LHCN-M2 (cell line): ENCODE measurements at regions not wholly inside any gene's neighbourhood (a gene's known extent, or its start where the extent isn't known, plus 50 kb on each side); places are given as distances from the start of the nearest gene placed in this dataset.

Experiments
- DNase-seq: peaks from one replicate; pipeline ENCODE4 v3.0.0-alpha.2; 2012; ENCODE audit warnings: low read depth

DNA sequence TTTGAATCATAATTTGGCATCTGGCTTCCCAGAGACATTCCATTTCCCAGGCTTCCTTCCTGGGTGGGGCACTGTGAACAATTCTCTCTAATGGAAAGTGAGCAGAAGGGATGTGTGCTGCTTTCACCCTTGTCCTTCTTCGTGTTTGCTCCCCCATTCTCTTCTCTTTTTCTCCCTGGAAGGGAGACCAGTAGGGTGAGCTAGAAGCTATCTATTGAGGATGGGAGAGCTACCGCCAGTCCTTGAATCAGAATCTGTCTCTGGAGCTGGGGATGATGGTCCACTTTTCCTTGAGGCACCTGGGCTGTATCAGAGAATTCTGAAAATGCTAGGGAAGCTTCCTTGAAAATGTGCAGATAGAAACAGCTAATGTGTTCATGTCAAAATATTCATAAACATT, 453.9 kb downstream of the WDR72 start:
- DNase-seq = no peak

DNA sequence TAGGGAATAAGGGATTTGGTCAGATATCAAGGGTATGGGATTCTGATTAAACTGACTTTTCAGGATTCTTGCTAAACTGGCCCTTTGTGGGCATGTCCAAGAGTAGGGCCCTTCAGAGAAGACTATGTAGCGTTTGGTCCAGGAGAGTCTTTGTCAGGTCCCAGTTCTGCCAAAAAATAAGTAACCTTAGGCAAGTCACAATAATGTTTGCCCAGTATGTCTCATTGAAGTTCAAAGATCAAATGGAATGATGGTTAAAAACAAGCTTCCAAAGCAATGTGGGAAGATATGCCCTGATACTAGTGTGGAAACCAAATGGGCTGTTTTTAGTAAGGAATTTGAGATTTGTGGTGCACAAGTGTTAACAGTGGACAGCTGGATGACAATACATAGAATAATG, 454.4 kb downstream of the WDR72 start:
- no peak for DNase-seq

GRCh38 chr15:53297828-53298227, 461.6 kb downstream of the WDR72 start:
- DNase-seq = no peak

GRCh38 chr15:53296603-53297002, 462.9 kb downstream of the WDR72 start:
- DNase-seq = no peak

GRCh38 chr15:53295574-53295973, 463.9 kb downstream of the WDR72 start:
- DNase-seq = no peak

GRCh38 chr15:53288542-53288941, 470.9 kb downstream of the WDR72 start:
- DNase-seq = no peak

- no peak for DNase-seq
Observed at GRCh38 chr15:53274630-53275029, 484.5 kb upstream of the ONECUT1 start.

DNA sequence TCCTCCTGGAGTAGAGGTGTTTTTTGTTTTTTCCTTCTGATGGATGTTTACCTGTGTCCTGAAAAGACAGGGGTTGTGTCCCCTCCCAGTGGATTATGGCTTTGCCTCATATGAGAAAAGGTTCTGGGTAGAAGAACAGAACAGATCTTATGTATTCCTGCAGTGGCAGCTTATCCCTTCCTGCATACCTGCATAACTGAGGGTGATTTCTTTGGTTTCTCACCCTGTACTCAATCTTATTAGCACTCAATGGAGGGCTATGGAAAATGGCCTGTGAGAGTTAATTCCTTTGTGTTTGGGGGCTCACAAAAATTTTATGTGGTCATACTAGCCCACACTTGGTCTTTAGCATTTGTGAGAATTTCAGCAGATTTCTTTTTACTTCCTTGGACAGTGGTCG, 482.0 kb upstream of the ONECUT1 start:
- no peak for DNase-seq

- DNase-seq = no peak
Observed at GRCh38 chr15:53266176-53266575, 476.0 kb upstream of the ONECUT1 start.

DNA sequence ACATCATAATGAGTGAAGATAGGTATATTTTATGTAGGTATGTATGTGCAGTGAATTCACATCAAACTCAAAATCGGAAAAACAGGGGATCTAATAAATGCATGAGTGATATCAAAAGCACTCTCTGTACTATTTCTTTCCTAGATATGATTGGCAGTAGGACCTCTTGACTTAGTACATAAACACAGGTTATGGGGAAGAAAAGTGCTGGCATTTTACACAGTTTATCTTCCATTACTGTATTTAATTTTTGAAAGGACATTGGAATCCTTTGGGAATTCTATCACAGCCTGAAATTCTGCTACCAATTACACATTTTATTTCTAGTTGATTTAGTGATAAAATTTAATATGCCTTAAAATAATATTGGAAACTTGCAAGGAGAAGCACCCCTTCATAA, 470.5 kb upstream of the ONECUT1 start:
- no peak for DNase-seq

DNA sequence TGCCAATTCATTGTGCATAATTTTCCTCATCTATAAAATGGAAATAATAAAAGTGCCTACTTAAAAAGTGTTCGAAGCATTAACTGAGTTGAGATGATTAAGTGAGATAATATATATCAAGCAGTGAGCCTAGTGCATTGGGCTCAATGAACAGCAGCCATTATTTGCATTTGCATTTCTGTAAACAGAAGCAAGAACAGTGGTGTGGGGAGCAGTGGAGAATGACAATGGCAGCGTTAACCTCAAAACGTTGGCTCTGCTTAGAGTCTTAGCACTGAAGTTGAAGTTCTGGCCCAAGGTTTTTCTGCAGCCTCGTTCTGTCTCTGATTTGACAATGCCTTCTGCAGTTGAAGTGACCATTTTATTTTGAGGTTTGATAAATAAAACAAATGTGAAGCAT, 466.3 kb upstream of the ONECUT1 start:
- no peak for DNase-seq

GRCh38 chr15:53256043-53256442, 465.9 kb upstream of the ONECUT1 start:
- no peak for DNase-seq

DNA sequence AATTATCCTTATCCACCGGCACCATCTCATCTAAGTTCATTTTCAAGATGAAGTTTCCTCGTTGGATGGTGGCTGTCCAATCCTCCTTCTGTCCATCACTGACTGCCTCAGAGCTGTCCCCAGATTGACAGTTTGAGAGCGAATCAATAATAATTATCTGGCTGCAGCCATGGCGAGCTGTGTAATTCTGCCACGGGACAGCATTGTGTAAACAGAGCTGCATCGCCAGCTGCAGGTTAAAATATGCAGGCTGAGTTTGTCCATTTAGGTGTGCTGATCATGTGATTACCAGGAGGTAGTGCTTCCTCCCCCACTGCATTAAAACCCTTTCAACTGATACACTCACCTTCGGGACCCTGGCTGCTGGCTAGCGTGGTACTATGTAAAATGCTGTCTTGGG, 461.9 kb upstream of the ONECUT1 start:
- DNase-seq = no peak

DNA sequence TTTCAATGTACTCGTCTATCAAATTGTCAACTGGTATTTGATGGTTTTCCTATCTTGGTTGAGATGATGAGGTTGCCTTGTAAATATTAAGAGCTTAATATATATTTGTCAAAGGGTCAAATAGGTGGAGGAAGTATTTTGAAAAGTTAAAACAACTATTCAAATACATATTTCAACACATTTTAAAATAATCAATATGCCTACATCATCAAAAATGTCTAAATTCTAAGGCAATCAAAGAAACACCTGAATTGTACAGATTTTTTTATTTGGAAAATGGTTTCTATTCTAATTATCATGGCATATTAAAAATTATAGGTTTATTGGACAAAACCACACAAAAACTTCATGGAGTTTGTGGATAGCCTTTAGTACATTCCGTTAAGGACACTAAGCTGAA, 461.4 kb upstream of the ONECUT1 start:
- no peak for DNase-seq

- no peak for DNase-seq
Observed at GRCh38 chr15:53247041-53247708, 457.0 kb upstream of the ONECUT1 start.

DNA sequence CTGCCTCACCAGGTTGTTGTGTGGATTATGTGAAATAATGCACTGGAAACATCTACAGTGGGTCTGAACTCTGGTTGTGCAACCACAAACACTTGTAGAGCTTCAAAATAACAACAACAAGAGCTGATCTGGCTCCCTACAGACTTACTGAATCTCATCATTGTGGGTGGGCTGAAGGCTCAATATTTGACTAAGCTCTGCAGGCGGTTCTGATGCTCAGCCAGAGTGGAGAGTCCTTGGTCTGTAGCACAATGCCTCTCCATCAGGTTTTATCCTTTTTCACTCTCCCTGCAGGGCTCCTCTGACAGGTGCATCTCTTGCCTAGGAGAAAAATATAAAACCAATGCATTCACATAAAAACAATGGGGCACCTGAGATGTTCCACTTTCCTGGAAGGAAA, 456.3 kb upstream of the ONECUT1 start:
- no peak for DNase-seq

- no peak for DNase-seq
Observed at GRCh38 chr15:53233801-53234200, 443.7 kb upstream of the ONECUT1 start.

DNA sequence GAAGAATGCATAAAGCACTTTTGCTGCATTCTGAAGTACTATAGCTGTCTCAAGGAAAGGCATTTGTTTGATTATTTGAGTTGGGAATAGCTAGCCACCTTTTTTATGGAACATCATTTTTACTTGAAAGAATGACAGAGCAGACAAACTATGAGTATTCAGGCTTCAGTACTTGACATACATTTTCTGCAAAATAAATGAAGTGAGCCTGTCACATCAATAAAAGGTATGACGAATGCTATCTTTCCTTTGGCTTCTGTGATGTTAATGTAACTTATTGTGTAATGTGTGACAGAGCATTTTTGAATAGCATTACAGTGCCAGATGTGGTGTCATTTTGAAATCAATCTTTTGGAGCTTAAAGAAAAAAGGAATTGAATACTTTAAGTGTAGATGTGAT, 440.3 kb upstream of the ONECUT1 start:
- DNase-seq = no peak

DNA sequence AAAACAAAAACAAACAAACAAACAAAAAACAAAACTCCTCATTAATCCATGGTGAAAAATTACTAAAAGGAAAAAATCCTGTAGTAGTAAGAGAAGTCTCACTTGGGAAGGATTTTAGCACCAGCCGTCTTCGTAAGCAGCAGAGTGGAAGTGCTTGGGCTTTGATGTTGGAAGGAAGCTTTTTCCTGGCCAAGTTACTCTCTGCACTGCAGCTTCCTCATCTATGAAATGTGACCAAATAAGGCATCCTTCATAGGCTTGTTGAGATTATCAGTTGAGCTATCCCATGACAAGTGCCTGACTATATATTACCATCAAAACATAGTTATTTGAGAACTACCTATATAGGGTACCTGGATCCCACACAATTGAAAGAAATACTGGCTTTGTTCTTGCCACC, 436.4 kb upstream of the ONECUT1 start:
- DNase-seq = no peak

DNA sequence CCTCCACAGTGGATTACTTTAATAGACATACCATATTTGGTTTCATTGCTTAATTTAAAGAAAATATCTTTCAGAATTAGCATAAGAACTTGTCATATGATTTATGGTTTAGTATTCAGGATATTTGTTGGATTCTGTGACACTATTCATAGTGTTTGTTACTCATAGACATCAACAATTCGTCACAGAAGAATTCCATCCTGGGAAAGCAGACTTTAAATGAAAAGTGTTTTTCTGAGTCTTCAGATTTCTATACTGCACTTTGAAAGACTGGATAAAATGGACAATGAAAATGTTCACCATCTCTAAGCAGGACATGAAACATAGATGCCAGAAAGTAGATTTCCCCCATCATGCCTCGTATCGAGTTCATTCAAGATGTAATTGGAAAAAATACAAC, 435.6 kb upstream of the ONECUT1 start:
- no peak for DNase-seq

GRCh38 chr15:53224371-53224770, 434.2 kb upstream of the ONECUT1 start:
- no peak for DNase-seq

- no peak for DNase-seq
Observed at GRCh38 chr15:53223815-53224214, 433.7 kb upstream of the ONECUT1 start.

GRCh38 chr15:53218666-53219580, 428.8 kb upstream of the ONECUT1 start:
- DNase-seq = no peak
